ENCODE measurements at regions not wholly inside any gene's neighbourhood (a gene's known extent, or its start where the extent isn't known, plus 50 kb on each side); places are given as distances from the start of the nearest gene placed in this dataset.

DNA sequence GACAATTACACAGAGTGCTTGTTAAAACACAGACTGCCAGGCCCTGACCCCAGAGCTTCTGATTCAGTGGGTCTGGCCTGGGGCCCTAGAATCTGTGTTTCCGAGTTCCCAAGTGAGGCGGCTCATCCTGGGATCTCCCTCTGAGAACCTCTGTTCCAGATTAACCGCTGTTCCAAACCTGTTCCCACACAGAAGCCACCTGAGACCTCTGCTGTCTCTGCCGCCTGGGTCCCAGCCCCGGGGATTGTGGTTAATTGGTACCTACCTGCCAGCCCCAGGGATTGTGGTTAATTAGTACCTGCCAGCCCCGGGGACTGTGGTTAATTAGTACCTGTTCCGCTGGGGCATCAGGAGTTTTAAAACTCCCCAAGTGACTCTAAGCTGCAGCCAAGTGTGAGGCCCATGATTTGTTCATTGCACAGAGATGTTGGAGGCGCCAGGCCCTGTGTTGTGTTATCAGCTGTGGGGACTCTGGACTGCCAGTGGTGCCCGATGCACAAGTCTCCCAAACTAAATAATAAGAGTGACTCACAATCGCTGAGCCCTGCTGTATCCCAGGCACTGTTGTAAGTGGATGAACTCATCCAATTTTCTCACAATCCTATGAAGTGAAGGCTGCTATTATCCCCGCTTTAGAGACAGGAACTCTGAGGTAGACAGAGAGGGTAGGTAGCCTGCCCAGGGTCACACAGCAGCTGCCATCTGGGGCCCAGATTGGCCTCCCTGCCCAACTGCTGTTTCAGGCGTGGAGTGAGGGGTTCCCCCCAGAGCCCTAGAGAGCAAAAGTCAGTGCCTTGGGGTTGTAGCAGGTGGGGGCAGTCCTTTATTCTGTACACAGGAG, 219.7 kb downstream of the IRF8 start:
- peak; percentile 74 for DNase-seq (ENCODE audit: low spot score)

DNA sequence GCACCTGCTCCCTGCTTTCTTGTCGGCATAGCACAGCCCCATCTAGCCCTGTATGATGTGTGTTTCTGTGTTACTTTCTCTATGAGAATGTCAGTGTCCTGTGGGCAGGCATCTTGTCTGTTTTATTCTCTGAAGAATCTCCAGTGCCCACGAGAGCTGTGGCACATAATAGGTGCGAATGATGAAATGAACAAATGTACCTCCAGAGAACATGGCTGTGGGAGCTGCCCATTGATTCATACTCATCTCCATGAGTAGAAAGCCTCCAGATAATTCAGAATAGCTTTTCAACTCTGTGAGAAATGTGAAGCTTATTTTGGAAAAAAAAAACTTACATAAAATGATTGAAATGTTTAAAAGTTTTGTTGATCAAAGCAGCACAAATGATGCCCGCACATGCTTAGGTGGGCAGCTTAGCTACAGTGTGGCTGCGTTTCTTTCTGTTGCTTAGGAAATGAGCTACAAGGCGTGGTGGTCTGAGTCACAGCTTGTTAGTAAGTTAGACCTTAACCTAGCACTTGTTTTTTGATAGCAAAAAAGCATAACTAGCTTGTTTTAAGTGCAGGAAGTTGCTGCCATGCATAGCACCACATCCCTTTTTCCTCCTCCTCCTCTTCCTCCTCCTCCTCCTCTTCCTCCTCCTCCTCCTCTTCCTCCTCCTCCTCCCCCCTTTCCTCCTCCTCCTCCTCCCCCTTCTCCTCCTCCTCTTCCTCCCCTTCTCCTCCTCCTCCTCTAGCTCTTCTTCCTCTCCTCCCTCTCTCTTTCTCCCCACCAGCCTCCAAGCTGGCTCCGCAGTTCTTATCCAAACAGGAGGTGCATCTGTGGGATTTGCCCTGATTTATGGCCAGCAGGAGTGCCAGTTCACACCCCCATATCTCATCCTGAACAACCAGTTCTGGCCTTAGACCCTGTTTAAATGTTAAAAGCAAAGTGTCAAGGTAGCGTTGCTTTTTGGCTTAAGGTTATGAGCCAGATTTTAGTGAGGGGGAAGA, 221.5 kb downstream of the IRF8 start:
- DNase-seq (ENCODE audit: low spot score): no peak

DNA sequence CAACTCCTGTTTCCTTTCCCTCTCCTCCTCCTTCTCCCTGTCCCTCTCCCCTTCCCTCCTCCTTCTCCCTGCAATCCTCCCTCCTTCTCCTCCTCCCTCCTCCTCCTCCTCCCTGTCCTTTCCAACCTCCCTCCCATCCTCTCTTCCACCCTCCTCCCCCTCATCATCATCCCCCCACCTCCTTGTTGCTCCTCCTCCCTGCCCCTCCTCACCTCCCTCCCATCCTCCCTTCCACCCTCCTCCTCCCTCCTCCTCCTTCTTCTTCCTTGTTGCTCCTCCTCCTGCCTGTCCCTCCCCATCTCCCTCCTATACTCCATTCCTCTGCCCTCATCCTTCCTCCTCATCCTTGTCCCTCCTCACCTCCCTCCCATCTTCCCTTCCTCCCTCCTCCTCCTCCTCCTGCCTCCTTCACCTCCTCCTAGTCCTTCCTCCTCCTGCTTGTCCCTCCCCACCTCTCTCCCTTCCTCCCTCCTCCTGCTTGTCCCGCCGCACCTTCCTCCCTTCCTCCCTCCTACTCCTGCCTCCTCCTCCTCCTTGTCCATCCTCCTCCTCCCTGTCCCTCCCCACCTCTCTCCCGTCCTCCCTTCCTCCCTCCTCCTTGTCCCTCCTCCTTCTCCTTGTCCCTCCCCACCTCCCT, 222.5 kb downstream of the IRF8 start:
- DNase-seq (ENCODE audit: low spot score): no peak

DNA sequence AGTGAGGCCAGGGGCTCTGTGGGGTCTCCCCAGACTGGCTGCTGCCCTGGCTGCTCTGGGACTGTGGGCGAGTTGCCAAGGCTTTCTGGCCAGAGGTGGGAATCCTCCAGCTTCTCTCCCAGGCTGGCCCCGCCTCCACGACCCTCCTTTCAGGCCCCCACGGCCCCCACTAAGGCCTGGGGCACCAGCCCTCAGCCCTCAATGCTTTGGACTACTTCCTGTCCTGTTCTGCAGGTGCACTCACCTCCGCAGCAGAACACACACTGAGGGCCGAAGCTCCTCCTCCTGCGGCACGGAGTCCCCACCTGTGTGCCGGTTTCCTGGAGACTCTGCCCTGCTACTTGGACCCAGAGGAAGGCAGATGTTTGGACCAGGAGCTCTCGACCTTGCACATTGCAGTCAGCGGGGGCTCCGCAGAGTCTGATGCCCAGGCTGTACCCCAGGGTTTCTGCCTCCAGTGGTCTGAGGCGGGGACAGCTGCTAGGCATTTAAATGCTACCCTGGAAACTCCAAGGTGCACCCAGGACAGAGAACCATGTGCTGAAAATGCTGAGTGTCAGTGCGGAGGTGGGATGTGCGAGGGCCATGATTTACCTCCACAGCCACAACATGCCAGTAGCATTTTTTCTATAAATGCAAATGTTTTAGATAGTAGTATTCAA, 223.8 kb downstream of the IRF8 start:
- no peak for DNase-seq (ENCODE audit: low spot score)

DNA sequence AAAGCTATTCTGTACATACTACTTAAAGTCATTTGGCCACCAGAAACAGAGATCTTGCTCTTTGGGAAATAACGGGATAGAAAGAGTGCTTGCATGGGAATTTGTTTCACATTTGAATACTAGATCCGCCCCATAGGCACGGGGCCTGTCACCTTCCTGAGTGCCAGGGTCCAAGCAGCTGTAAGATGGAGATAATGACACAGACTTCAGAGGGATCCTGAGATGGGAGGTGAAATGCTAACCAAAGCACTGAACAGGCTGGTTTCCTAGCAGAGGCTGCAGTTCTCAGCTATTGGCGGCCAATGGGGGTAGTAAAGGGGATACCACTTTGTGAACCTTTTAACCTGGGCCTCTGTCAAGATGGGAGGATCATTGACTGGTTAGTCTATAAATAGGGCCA, 225.4 kb downstream of the IRF8 start:
- DNase-seq (ENCODE audit: low spot score): no peak

DNA sequence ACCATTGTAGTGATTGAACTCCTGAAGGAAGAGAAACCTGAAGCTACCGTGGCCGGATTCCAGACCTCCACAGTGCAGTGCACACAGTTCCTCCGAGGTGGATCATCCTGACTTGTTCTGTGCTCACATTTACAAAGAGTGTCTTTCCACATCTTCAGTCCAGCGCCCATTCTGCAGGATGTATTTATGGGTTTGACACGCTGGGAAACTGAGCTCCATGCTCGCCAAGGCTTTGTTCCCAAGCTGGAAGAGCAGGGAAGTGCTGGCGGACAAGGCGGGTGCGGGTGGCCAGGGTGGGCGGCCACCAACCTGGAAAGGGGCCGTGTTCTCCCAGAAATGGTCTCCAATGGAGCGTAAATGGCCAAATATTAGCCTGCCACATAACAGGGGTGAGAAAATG, 227.9 kb downstream of the IRF8 start:
- no peak for DNase-seq (ENCODE audit: low spot score)

DNA sequence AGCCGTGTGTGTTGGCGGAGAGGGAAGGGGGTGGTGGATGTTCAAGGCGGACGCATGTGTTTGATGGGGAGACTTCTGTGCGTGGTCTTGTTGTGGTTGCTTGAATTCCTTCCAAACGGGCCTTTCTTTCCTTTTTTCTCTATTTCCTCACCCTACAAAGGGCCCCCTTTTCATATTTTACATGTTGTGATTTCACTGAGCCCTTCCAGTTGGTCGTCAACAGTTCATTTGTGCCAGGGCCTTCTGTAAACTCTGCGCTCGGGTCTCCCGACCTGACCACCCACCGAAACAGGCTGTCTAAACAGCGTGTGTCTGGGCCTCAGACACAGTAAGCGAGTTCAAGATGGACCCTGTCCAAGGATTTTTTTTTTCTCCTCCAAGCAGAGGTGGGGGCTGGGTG, 228.4 kb downstream of the IRF8 start:
- no peak for DNase-seq (ENCODE audit: low spot score)

DNA sequence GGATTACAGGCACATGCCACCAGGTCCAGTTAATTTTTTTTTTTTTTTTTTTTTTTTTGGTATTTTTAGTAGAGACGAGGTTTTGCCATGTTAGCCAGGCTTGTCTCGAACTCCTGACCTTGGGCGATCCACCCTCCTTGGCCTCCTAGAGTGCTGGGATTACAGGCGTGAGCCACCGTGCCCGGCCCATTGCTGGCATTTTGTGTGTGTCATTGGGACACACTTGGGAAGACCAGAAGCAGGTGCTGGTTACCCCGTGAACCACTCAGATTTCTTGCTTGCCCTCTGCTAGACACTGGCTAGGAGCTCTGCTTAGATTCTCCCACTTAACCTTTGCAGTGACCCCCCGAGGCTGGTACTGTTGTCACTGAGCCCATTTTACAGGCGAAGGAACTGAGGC, 229.3 kb downstream of the IRF8 start:
- no peak for DNase-seq (ENCODE audit: low spot score)

DNA sequence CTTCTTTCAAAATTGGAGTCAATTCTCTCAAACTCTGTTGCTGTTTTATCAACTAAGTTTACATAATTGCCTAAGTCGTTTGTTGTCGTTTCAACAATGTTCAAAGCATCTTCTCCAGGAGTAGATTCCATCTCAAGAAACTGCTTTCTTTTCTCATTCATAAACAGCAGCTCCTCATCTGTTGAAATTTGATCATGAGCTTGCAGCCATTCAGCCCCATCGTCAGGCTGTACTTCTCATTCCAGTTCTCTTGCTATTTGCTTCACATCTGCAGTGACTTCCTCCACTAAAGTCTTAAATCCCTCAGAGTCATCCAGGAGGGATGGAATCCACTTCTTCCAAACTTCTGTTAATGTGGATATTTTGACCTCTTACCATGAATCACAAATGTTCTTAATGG, 230.6 kb downstream of the IRF8 start:
- no peak for DNase-seq (ENCODE audit: low spot score)

DNA sequence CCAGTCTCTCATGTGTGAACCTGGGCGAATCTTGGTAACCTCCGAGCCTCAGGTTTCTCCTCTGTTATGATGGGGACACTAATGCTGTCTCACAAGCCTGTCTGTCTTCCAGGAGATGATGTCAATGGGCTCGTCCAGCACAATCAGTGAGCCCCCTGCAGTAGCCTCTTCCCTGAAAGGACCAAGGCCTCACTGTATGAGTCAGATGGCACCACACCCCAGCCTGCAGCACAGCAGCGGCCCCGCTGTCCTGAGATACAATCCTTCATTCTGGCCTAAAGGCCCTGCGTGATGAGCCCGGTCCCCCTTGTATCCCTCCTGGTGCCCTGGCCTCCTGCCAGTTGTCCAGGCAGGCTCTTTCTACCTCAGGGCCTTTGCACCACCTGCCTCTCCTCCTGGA, 234.4 kb downstream of the IRF8 start:
- DNase-seq (ENCODE audit: low spot score): no peak

DNA sequence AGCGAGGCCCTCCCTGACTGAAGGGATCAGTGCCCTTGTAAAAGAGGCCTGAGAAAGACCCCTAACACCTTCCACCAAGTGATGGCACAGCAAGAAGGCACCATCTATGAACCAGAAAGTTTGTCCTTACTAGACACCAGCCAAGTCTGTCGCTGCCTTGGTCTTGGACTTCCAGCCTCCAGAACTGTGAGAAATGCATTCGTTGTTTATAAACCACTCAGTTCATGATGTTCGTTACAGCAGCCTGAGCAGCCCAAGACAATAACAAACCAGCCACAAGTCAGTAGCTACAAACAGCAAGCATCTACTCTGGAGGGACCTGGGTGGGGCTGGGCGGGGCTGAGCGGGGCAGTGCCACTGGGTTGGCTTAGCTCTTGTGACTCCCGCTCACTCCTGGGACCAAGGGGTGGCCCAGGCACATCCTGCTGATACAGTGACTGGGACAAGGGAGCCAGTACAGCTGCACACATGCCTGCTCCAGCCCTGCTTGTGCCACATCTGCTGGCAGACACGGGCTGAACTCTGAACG, 234.9 kb downstream of the IRF8 start:
- no peak for DNase-seq (ENCODE audit: low spot score)

DNA sequence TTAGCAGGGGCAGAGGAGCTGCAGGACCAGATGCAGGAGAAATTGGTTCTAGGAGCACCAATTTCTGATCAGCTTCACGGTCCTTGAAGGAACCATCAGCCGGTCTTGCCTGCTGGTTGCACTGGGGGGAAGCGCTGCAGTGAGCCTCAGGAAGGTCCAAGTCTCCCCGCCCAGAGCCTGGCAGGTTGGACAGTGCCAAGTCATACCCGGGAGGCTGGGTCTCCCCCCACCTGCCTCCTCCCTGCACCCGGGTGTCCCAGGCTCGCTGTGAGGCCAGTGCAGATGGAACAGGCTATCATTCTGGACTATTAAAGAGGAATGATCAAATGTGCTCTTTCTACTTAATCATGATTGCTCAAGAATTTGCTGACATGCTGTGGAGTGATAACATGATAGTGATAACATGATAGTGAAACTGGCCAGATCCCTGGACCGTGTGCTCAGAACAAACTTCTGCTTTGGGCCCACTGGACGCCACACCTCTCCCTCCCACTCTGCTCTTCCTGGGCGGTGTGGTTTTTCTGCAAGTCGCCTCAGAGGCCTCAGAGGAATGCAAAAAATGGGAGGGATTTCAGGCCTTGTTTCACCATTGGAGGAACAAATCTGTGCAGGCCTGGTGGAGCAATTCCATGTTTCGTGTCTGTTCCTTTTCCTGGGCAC, 236.0 kb downstream of the IRF8 start:
- DNase-seq (ENCODE audit: low spot score): no peak

DNA sequence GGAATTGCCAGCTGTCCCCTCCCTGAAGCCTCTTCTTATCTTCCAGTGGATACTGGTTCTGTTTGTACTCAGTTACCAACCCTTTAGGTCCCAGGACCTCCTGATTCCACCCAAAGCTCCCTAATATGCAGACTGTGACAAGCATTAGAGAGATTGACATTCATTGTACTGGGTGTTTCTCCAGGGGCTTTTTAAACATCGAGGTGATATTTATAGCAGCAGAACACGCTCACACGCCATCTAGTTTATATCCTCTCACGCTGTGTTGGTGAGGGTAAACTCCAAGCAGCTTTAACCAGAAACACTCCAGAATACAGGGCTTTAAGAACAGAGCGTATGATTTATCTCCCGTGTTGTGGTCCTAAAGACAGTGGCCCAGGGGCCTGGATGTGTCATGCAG, 238.4 kb downstream of the IRF8 start:
- no peak for DNase-seq (ENCODE audit: low spot score)

DNA sequence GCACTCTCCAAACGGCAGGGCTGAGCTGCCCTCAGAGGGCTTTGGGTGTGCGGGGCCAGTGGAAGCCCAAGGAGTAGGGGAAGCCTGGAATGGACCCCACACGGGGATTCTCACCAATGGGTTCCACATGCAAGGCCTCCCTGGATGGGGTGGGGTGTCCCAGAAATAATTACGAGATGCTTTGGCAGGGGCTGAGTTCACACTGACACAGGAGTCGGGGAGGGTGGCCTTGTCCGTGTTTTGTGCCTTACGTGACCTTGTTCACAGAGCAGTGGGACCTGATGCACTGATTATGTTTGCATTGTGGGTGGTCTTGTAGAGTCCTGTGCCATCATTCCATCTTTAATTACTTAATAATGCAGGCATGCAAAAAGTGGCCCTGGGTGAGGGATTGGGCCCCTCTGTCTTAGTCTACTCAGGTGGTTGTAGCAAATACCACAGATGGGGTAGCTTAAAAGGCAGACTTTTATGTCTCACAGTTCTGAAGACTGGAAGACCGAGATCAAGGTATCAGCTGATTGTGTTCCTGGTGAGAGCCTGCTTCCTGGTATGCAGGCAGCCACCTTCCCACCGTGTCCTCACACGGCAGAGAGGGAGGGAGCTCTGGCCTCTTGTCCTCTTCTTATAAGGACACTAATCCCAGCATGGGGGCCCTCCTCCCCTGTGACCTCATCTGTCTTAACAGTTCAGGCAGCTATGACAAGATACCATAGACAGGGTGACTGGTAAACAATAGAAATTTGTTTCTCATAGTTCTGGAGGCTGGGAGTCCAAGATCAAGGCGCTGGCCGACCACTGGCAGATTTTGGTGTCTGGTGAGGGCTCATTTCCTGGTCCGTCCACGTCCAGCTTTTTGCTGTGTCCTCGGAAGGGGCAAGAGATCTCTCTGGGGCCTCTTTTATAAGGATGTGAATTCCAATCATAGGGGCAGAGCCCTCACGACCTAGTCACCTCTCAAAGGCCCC, 239.4 kb downstream of the IRF8 start:
- DNase-seq (ENCODE audit: low spot score): no peak

DNA sequence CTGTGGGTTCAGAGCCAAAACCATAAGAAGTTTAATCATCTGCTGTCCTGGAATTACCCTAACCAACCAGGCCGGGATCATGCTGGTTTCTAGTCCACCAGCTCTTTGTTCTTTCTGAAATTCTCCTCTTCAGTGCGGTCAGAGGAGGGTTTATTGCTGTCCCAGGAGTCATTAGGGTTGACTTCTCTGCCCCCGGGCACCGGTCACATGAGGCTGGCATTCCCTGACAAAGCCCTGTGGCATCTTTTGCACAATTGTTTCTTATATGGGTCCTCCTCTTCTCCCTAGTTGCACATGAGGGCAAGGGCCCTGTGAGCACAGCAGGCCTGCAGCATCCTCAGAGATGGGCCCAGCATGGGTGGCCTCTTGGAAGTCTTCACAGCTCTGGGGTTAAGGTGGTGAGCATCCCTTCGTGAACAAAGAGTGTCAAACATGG, 243.9 kb downstream of the IRF8 start:
- DNase-seq (ENCODE audit: low spot score): peak; percentile 4

DNA sequence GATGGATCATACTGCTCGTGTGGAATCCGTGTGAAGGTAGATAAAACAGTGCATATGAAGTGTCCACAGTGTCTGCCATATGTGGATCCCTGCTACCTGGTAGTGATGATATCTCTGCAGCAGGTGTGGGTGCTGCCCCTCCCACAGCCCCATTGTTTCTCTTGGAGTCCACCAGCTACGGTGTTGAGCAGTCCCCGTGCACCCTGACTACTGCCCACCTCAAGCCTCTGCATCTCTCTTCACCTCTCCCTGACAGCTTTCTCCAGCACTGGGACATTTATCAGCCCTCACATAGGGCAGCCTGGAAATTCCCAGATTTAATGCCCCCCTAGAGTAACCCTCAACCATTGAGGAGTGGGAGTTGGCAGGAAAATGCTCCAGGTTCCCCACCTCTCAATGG, 244.7 kb downstream of the IRF8 start:
- no peak for DNase-seq (ENCODE audit: low spot score)

DNA sequence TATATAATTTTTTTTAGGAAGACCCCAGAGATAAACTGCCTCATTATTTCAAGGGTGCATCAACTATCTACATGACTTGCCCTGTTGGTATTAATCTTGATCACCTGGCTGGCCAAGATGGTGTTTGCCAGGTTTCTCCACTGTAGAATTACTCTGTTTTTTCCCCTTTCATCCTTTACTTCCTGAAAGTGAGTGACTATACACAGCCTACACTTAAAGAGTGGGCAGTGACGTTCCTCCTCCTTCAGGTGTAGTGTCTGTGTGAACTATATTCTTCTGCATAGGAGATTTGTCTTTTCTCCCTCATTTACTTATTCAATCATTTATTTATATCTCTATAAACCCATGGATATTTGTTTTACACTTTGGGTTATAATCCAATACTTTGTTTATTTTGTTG, 246.7 kb downstream of the IRF8 start:
- no peak for DNase-seq (ENCODE audit: low spot score)

DNA sequence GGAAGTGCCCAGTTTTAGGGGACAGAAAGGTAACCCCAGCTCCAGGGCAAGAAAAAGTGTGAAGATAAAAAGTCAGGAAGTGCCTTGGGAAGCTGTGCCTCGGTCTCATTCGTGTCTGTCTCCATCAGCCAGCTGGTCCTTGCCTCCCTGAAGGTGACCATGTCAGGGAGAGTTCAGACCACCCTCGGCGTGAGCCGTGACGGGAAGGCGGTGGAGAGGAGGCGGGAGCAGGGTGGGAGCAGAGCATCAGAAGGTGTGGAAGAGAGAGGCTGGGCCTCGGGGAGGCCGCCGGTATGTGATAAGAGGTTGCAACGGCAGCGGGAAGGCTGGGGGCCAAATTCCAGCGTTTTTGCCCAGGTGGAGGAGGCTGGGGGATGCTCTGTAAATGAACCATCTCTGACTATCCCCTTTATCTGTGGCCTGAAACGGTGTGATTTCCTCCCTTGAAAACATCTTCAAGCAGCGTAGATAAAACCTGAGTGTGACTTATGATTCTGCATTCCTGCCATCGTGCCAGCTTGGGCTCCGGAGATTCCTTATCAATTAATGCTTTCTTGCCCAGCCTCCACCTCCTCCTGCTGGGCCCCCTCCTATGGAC, 251.8 kb downstream of the IRF8 start:
- DNase-seq (ENCODE audit: low spot score): no peak

DNA sequence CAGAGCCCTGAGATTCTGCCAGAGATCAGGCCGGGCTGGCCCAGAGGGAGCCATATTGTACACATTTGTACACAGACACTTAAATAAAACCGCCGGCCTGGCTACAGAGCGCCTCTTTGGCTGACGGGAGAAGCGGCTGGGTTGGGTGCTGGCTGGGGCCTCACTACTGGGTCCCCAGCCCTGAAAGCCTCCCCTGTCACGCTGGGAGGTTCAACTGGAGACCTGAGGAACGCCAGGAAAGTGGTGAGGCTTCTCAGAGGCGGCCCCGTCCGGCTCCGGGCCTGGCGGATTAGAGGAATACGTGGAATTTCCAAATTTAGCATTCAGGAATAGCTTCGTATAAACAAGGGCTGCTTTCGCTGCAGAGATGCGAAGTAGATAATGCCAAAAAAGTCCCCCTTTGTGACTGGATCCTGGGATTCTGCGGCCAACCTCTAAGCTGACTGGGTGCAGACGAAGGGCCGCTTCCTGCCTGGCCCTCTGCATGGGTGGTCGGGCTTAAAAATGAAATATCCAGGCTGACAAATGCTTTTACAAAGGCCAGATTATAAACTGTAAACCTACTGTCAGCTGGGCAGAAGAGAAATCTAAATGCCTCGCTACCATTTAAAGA, 252.4 kb downstream of the IRF8 start:
- no peak for DNase-seq (ENCODE audit: low spot score)
